HG02798 (cell line): ENCODE measurements at regions not wholly inside any gene's neighbourhood (a gene's known extent, or its start where the extent isn't known, plus 50 kb on each side); places are given as distances from the start of the nearest gene placed in this dataset.
"Not testable (repeated sequence)": the region's sequence is repeated elsewhere in the genome, so short reads cannot be mapped to it uniquely, and the experiment has no call there.

Experiments used
- ATAC-seq: cut with Tn5 transposase; IDR thresholded peaks from one replicate; pipeline ENCODE4 v1.9.1; 2021; ENCODE audit warnings: mild to moderate bottlenecking; ENCODE audit not compliant: unreplicated experiment, poor library complexity

DNA sequence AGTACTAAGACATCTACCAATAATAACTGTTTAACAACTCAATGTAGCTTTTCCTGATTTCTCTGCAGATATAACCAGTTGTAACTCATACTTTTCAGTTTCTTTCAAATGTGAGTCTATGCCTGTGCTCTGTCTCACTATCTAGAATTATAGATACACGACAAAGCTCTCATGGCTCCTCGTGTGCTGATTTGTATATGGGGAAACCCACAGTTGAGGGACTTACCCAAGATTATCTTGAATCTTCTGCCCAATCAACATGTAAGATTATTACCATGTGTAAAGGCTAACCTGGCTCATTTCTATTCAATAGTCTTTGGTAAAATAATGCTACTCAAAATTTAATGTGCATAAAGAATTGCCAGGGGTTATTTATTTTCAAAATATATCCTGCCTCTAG lies 554.4 kb downstream of the FBXO15 start:
- no peak for ATAC-seq

DNA sequence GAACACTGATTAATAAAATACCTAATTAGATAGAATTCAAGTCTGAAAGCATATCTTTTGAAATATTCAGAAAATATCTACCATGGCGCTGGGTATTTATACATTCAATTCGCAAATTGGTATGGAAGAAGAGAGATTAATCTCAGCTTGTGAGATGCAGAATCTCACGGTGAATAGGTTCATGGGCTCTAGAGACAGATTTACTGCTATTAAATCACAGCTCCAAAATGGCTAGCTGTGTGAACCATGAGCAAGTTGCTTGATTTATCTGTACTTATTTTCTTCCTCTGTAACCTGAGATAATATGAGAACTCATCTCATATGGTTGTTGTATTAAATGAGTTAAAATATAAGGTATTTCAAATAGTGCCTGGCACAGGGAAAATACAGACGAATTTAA lies 556.7 kb downstream of the FBXO15 start:
- ATAC-seq, result no peak

DNA sequence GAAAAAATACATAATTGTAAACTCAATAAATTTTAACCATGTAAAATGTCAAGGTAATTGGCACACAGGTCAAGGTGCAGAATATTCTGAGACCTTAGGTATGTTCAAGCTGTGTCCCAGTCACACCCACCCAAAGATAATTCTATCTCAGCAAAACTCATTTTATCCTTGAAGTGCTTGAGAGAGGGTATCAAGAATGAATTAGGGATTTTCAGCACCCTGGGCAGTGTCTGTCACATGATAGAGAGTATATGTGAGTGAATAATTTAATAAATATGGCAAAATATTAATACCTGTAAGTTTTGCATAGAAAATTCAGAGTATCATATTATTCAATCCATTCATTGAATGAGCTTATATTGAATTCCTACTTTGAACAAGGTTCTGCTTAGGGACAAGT lies 567.9 kb downstream of the FBXO15 start:
- no peak for ATAC-seq

DNA sequence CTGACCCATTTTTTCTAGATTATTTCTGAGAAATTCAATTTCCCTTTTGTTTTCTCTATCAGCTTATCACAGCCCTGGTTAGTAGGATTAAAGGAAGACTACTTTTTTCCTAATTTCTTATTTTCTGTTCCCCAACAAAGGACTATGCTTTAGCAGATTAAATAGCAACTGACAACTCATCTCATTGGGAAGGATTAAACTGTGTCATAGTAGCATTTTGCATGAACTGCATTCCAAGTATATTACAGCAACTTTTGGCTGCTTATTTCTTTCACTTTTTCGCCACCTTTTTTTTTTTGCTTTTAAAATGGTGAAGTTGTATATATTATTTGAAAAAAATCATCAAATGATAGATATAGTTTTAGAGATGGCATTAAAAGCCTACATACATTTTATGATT lies 570.3 kb downstream of the FBXO15 start:
- ATAC-seq, result no peak

DNA sequence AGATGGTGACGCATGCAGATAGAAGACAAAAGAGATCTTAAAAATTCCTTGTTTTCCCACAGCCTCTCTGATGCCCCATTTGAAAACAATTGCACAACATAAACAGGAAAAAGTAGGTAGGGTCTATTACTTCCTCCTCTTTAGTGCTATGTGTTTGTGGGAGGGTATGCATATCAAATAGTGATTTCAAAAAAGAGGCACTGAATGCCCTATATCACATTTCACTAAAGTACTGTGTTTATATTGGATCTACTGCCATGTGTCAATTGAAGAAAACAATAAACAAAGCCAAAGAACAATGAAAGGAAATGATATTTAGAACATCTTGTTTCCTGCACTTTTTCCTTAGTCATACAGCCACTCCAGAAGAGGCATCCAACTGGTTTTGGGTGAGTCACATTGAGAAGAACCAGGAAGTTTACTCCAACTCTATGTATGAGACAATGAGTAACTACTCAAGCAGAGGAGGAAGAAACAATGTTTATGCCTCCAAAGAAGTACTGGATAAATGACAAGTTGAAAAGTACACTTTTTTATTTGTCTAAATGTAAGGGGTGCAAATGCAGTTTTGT lies 583.6 kb downstream of the FBXO15 start:
- ATAC-seq, result no peak

DNA sequence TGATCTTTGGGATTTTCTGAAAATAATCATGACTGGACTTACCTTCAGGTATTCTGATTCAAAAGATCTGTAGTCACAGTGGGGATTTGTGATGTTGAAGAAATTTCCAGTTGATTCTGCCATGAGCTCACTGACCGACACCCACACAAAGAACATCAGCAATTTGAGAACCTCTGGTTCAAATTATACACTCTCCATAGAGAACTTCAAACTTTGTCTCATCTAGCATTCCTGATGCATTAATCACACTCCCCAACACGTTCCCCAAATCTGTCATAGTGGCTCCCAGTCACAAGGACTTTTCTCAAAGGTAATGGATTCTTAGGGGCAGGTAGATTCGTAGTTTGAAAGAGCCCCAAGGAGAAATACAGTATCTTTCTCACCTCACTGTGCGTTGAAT lies 584.3 kb downstream of the FBXO15 start:
- no peak for ATAC-seq

DNA sequence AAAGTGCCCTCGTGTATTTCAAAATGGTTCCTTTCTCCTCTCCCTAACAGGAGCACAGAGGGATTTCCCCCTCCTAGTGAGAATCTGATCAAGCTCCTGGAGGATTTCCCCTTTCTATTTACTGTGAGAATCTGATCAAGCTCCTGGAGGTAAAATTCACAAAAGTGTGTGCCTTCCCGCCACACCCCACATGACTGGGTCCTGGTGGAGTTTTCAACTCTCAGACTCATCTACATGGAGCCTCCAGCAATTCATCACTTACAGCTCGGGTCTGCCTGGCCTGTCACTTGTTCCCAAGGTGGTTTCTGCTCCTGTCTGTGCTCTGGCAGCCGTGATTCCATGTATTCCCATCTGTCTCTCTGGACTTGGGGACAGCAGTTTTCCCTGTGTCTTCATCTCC lies 590.7 kb downstream of the FBXO15 start:
- no peak for ATAC-seq

DNA sequence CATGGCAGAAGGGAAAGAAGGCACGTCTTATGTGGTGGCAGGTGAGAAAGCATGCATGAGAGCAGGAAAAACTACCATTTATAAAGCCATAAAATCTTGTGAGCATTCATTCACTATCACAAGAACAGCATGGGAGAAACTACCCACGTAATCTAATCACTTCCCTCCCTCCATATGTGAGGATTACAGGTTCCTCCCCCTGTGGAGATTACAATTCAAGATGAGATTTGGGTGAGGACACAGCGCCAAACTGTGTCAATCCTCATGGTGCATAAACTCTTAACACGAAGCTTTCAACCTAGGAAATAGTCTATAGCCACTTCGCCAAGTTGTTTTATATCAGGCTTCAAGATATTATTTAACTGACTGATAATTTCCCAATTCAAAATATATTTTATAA lies 595.5 kb downstream of the FBXO15 start:
- ATAC-seq, result no peak

DNA sequence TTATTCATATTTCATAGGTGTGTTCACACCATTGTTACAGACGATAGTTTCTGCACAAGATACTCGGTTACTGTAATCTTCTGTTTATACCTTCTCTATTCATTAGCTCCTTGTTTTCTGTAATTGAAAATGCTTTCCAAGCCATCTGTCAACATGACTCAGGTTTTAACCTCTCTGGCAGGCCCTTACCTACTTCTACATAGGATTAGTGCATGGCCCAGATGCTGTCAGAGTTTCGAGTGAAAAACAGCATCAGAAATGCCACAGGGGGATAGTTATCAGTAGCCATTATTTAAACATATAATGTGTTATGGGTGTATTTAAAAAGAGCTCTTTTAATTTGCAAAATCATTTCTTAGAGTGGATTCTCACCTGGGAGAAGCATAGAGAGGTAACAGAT lies 596.4 kb downstream of the FBXO15 start:
- no peak for ATAC-seq

DNA sequence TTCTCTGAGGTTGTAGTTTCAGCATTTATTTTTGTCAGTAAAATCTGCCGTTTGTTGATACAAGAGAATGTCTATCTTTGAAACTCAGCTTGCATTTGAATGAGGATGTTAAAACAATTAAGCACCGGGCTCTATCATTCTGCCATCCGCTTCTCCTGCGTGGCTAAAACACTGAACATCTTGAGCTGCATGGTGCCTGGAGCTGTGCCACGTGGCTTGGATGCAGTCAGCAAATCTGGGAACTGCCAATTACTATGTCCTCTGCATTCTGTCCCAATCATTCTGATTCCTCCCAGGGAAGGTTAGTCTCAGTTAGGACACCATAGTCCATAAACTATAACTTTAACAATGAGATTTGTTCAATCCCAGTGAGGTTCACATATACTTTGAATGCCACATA lies 598.4 kb downstream of the FBXO15 start:
- no peak for ATAC-seq

DNA sequence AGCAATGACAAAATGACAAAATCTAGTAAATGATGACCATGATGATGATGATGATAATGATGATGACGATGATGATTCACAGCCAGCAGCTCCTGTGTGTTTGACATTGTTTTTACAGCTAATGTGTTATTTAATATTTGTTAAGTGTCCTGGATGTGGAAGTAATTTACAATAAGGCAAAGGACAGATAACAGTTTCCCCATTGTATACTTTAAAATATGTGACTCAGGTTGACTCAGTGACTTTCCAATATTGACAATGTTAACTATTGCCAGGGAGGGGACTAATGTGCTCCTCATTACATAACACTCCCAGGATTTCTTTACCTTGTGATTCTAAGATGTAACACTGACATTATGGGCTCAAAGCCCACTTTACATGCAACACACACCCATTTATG lies 602.2 kb downstream of the FBXO15 start:
- no peak for ATAC-seq

DNA sequence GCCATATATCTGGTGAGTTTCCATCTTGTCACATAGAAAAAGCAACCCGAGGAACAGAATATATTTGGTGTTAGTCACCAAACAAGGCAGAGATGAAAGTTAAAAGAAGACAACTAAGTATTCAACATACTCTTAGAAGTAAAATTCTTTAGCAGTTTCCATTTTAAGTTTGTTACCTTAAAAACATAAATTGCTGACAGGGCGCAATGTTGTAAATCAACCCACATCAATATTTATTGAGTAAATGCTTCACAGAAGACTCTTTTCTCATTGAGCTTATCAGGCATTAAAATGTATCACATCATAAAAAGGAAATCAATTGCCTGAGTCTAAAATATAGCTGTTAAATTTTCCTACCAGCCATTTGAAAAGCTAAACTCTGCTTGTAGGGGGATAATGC lies 603.0 kb downstream of the FBXO15 start:
- no peak for ATAC-seq

DNA sequence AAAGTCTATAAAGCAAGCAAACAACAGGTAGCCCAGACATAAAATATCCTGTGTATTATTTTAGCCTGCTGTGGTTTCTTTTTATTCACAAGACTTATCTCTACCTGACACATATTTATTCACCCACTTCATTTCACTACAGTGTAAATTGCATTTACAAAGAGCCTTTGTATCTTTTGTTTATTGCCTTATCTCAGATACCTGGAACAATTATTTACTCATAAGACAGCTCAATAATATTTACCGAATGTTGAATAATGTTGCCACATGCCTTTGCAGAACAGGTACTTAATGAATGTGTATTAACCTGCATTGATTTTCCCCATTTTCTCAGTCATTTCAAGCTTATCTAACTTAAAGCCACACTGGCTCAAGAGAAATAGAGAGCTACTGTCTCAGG lies 603.6 kb downstream of the FBXO15 start:
- no peak for ATAC-seq

DNA sequence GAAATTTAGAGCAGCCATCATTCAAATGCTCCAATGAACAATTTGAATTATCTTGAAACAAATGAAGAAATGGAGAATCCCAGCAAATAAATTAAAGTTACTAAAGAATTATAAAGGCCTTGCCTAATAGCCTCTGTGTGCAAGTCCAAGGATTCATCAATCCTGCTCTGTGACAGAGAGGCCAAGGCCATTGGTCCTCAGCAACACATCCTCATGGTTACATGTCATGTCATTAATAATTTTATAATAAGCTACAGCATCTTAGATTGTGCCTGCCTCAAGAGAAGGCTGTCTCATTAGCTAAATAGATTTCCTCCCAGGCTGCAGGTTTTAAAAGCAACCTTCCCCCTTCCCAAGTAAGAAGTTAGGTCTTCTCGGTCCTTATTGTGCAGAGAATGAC lies 611.6 kb downstream of the FBXO15 start:
- no peak for ATAC-seq

DNA sequence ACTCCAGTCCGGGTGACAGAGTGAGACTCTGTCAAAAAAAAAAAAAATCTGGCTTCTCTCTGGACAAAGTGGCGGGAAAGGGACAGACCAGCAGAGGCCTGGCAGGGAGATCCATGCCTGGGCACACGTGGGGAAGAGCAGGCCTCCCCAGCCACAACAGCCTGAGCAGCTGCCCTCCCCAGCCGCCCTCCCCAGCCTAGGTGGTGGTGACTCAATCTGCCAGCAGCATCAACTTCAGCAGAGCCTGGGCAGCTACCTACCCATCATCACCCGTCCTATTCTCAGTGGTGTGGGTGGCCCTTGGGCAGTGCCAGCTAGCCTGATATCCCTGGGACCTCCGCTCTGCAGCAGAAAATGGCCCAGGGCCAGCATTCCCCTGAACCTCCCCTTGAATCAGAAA lies 612.4 kb downstream of the FBXO15 start:
- no peak for ATAC-seq

DNA sequence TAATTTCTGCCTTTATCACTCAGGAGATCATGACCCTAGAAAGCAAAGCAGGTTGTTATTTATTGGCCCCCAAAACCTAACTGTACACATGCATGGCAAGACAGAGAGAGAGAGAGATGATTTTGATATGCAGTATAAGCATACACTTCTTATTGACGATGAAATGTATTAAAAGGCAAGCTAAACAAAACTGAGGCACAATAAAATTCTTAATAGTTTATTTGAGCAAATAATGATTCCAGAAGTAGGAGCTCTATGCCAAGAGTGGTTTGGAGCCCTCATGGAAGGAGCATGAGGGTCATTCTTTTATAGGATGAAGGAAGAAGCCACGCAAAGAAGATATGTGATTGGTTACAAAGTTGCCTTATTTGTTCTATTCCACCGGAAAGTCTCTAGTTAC lies 616.0 kb downstream of the FBXO15 start:
- no peak for ATAC-seq

DNA sequence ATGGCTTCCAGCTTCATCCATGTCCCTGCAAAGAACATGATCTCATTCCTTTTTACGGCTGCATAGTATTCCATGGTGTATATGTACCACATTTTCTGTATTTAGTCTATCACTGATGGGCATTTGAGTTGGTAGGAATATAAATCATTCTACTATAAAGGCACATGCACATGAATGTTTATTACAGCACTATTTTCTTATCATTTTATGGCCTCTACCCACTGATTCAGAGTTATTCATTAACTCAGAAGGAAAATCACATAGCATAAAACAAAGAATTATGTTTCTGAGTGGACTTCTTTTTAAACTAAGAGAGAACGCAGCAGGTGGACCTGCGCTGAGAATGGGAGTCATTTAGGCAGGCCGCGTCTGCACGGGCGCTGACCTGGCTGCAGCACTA lies 619.6 kb downstream of the FBXO15 start:
- no peak for ATAC-seq

DNA sequence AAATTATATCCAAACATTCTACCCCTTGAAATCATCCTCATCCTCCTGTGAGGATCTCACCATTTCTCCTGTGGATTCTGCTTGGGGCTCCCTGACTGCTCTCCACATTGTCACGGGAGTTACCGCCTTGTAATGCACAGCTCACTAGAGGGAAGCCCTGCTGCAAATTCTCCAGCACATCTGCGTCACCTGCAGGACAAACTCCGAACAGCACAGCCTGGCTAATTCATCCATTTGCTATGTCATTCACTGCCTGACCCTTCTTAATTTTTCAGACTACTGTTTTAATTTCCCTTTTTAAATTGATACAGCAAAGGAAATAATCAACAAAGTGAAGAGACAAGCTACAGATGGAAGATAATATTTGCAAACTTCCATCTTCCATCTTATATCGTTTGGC lies 627.4 kb downstream of the FBXO15 start:
- ATAC-seq, result no peak

DNA sequence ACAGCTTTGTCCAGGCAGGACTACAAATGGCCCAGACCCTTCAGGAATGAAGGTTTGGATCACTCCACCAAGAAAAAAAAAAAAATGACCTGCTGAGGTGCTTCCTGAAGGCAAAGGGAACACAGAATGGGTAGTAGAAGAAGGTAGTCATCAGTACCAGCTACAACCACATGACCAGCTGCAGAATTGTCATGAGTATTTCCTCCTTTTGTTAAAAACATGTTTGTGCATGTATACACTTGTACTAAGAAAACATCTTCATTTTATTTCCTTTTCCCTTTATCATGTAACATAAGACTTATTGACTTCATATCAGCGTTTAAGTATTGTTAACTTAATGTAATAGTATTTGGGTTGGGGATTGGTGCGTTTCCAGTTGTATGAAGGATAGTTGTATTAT lies 631.6 kb downstream of the FBXO15 start:
- not testable (repeated sequence) for ATAC-seq

DNA sequence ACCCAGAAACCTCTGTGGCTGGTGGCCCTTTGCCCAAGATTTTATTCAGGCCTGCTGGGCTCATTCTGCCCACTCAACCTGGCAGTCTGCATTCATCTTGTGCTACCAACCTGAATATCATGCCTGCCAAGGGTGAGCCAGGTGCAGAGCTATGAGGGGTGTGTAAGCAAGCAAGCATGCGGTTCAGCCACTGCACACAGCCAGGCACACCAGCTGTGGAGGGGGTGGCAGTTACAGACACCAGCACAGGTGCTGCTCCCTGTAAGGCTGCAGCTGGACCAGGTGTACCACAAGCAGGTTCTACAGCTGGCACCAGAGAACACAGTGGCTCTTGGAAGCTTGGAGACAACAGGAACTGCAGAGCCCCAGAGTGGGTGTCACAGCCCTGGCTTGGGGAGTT lies 633.2 kb downstream of the FBXO15 start:
- no peak for ATAC-seq

DNA sequence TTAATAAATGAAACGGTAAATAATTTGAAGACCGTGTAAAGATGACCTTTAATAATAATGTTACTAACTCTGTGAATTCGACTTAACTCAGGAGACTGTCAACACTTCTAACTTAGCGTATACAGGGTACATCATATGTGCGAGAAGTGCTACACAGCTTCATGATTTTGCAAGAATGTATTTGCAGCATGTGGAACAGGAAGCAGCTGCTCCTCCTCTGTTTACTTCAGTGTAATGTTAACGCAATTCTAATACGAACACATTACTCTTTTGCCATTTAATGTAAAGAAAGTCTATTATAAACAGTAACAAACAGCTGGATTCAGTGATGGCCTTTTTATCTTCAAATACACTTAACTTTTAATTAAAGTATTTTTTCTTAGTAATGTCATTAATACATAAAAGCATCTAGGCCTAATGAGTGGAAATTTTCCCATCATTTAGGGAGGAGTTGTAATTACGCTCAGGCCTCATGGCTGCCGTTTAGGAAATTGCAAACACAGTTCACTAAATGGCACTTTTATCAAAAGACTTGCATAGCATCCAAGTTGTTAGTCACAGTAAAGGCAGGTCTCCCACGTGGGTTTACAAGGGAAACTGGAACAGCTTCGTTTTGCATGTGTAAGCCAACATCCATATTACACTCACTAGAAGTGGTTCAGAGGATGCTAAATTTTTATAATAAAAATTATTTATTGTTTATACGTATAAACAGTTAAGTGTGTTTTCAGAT lies 635.7 kb downstream of the FBXO15 start:
- ATAC-seq, result no peak

DNA sequence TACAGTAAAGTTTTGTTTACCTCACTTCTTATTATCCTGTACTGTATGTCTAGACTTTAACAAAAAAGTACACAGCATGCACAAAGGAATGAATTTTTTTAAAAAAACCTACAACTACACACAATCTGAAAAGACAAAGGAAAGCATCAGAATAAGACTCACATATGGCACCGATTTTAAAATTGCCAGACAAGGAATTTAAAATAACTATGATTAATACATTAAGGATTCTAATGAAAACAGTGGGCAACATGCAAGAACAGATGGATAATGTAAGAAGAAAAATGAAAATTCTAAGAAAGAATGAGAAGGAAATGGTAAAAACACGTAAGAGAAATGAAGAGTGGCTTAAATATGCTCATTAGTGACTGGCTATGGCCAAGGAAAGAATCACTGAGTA lies 638.2 kb downstream of the FBXO15 start:
- ATAC-seq, result no peak
